ENCODE measurements at regions not wholly inside any gene's neighbourhood (a gene's known extent, or its start where the extent isn't known, plus 50 kb on each side); places are given as distances from the start of the nearest gene placed in this dataset.
"Not testable (repeated sequence)": the region's sequence is repeated elsewhere in the genome, so short reads cannot be mapped to it uniquely, and the experiment has no call there.

- TF ChIP-seq POLR2AphosphoS5 (IDR thresholded peaks at IDR 0.05; ENCODE audit: low read depth, low read length); CTCF (IDR thresholded peaks at IDR 0.05); PBX3 (IDR thresholded peaks at IDR 0.05); EP300 (IDR thresholded peaks at IDR 0.05; ENCODE audit: borderline replicate concordance in 1 of 2, low read depth in 1 of 2, low read length in 1 of 2); TAF1 (IDR thresholded peaks at IDR 0.05; ENCODE audit: borderline replicate concordance, low read depth, low read length); EZH2phosphoT487 (IDR thresholded peaks at IDR 0.05; ENCODE audit: borderline replicate concordance, low read depth); ZBTB33 (IDR thresholded peaks at IDR 0.05; ENCODE audit: borderline replicate concordance, low read depth); RAD21 (IDR thresholded peaks at IDR 0.05; ENCODE audit: low read length); YY1 (IDR thresholded peaks at IDR 0.05; ENCODE audit: low read depth); RFX5 (IDR thresholded peaks at IDR 0.05; ENCODE audit: low read length); FOSL2 (IDR thresholded peaks at IDR 0.05; ENCODE audit: borderline replicate concordance, low read depth): not testable (repeated sequence)
Observed at GRCh38 chr3:170650557-170650956, 64.7 kb upstream of the SLC7A14 start.

All from SK-N-SH (cell line).